HepG2 (cell line): ENCODE measurements at regions not wholly inside any gene's neighbourhood (a gene's known extent, or its start where the extent isn't known, plus 50 kb on each side); places are given as distances from the start of the nearest gene placed in this dataset.

Experiments
- ATAC-seq: fragments of 200-7000 bp; cut with Tn5 transposase; 3 replicates; pipeline ENCODE4 v1.9.1; 2020; ENCODE audit warnings: mild to moderate bottlenecking, moderate library complexity
- BruUV-seq: library from RNA; stranded (reverse); fragments of 400-500 nt; replicated peaks from 2 replicates; lab custom pipeline; 2021; lab: Mats Ljungman, UMichigan
- CTCF ChIA-PET: fragments of 300-600 bp; formaldehyde crosslinking; extraction: SDS; loops from one replicate; lab custom pipeline; 2021; ENCODE audit warnings: low total read pairs, inconsistent platforms, low intra/inter-chr PET ratio; lab: Yijun Ruan, JAX
- POLR2A ChIA-PET: fragments of 350-600 bp; sonication (Branson Sonifier 250); formaldehyde crosslinking; loops from one replicate; lab custom pipeline; 2020; ENCODE audit warnings: antibody characterized with exemption, inconsistent platforms; lab: Yijun Ruan, JAX
- DNase-seq: peaks from one replicate; pipeline ENCODE4 v3.0.0-alpha.2; 2015; ENCODE audit warnings: low spot score
- FAIRE-seq: peaks from 3 replicates; lab custom pipeline; 2011; peaks lifted over from hg19 to GRCh38; lab: Jason Lieb, UNC
- H2AFZ ChIP-seq: one replicate; pipeline ENCODE4 v1.6.1; 2011; ENCODE audit warnings: low read length, inconsistent platforms
- H3K27ac ChIP-seq: fragments of 300-600 bp; 3 replicates; pipeline ENCODE4 v1.8.0; 2011; ENCODE audit warnings: mixed run types, mild to moderate bottlenecking, mixed read lengths, low read length, inconsistent platforms; ENCODE audit not compliant: insufficient read depth; ENCODE audit errors: extremely low read length
- H3K27me3 ChIP-seq, 2 experiments: fragments of 200-600 bp in 1 of 2; 2 replicates in 1 of 2; 3 replicates in 1 of 2; pipeline versions ENCODE4 v1.6.0 to v1.8.0; 2011; ENCODE audit warnings: low read length in 2 of 2, mild to moderate bottlenecking in 2 of 2, moderate library complexity in 2 of 2, inconsistent platforms in 1 of 2; ENCODE audit not compliant: insufficient read depth in 2 of 2, control insufficient read depth in 1 of 2
- H3K36me3 ChIP-seq, 2 experiments: fragments of 200-600 bp in 1 of 2; replicated peaks in 1 of 2; 2 replicates in 1 of 2; 3 replicates in 1 of 2; pipeline versions ENCODE4 v1.5.1 to v1.8.0; 2011; ENCODE audit warnings: low read length in 2 of 2, inconsistent platforms in 1 of 2; ENCODE audit not compliant: insufficient read depth in 2 of 2, control insufficient read depth in 1 of 2
- H3K4me1 ChIP-seq: 2 replicates; pipeline ENCODE4 v1.5.1; 2012; ENCODE audit warnings: low read length, inconsistent platforms; ENCODE audit not compliant: insufficient read depth
- H3K4me2 ChIP-seq: 2 replicates; pipeline ENCODE4 v1.6.0; 2011; ENCODE audit warnings: low read depth, low read length, inconsistent platforms
- H3K4me3 ChIP-seq, 3 experiments: fragments of 200-600 bp in 1 of 3; sonication (generic), shearing (Covaris generic) in 1 of 3; replicated peaks in 1 of 3; 2 replicates each; pipeline ENCODE4 v1.5.1; 2011 to 2016; ENCODE audit warnings: low read length in 3 of 3, inconsistent platforms in 2 of 3, low read depth in 2 of 3, mild to moderate bottlenecking in 2 of 3, control low read depth in 1 of 3, mixed read lengths in 1 of 3; ENCODE audit not compliant: insufficient read depth in 1 of 3
- H3K79me2 ChIP-seq: one replicate; pipeline ENCODE4 v1.6.1; 2011; ENCODE audit warnings: low read length, inconsistent platforms; ENCODE audit not compliant: insufficient read depth
- H3K9ac ChIP-seq: 2 replicates; pipeline ENCODE4 v1.6.0; 2011; ENCODE audit warnings: mild to moderate bottlenecking, low read depth, low read length, inconsistent platforms; ENCODE audit not compliant: insufficient read depth
- H3K9me3 ChIP-seq: 2 replicates; pipeline ENCODE4 v1.5.1; 2012; ENCODE audit warnings: mild to moderate bottlenecking, low read length
- H4K20me1 ChIP-seq: 2 replicates; pipeline ENCODE4 v1.6.0; 2011; ENCODE audit warnings: inconsistent platforms, mild to moderate bottlenecking, low read length, moderate library complexity; ENCODE audit not compliant: insufficient read depth
- AKAP8 ChIP-seq: sonication (generic); formaldehyde crosslinking; IDR thresholded peaks from 2 replicates; pipeline ENCODE4 v1.5.1; 2020; ENCODE audit warnings: mild to moderate bottlenecking, missing genetic modification reagents
- CEBPG ChIP-seq: IDR thresholded peaks from 2 replicates; pipeline ENCODE4 v1.6.1; 2016
- CEBPZ ChIP-seq: IDR thresholded peaks from 2 replicates; pipeline ENCODE4 v1.6.1; 2012; ENCODE audit warnings: low read length, improper control_type of control experiment
- DNMT1 ChIP-seq: sonication (generic); formaldehyde crosslinking; IDR thresholded peaks from 2 replicates; pipeline ENCODE4 v1.5.1; 2020; ENCODE audit warnings: mild to moderate bottlenecking, missing genetic modification reagents
- GABPA ChIP-seq, 2 experiments: IDR thresholded peaks; 2 replicates each; pipeline ENCODE4 v1.6.1; 2011 to 2016; ENCODE audit warnings: low read depth in 2 of 2, low read length in 1 of 2, missing biosample characterization in 1 of 2, missing genetic modification characterization in 1 of 2
- MAFK ChIP-seq, 2 experiments: IDR thresholded peaks in 1 of 2; conservative IDR thresholded peaks in 1 of 2; 2 replicates each; pipeline ENCODE4 v1.6.1; 2011; ENCODE audit warnings: improper control_type of control experiment in 2 of 2, low read length in 2 of 2
- MED1 ChIP-seq: sonication (generic); formaldehyde crosslinking; IDR thresholded peaks from 2 replicates; pipeline ENCODE4 v1.4.0; 2020; ENCODE audit warnings: missing genetic modification reagents
- MLX ChIP-seq: IDR thresholded peaks from 2 replicates; pipeline ENCODE4 v1.6.1; 2016
- NFE2L1 ChIP-seq: sonication (generic); formaldehyde crosslinking; IDR thresholded peaks from 2 replicates; pipeline ENCODE4 v1.4.0; 2020; ENCODE audit warnings: missing genetic modification reagents, mild to moderate bottlenecking, borderline replicate concordance
- NFE2L2 ChIP-seq: fragments of 150-350 bp; IDR thresholded peaks from 2 replicates; pipeline ENCODE4 v1.6.1; 2014; ENCODE audit warnings: low read length
- NR2C2 ChIP-seq: sonication (generic); formaldehyde crosslinking; IDR thresholded peaks from 2 replicates; pipeline ENCODE4 v1.4.0; 2020; ENCODE audit warnings: missing genetic modification reagents, mild to moderate bottlenecking, moderate library complexity, borderline replicate concordance
- PRDM15 ChIP-seq: sonication (generic); formaldehyde crosslinking; IDR thresholded peaks from 2 replicates; pipeline ENCODE4 v1.4.0; 2020; ENCODE audit warnings: missing genetic modification reagents
- TCF12 ChIP-seq, 2 experiments: fragments of 450-650 bp in 1 of 2; sonication (generic) in 1 of 2; formaldehyde crosslinking in 1 of 2; IDR thresholded peaks; 2 replicates each; pipeline versions ENCODE4 v1.6.1 to v1.8.0; 2017 to 2022; ENCODE audit warnings: antibody characterized with exemption in 1 of 2, mild to moderate bottlenecking in 1 of 2, missing genetic modification reagents in 1 of 2, moderate library complexity in 1 of 2
- TRIM22 ChIP-seq: fragments of 450-650 bp; IDR thresholded peaks from 2 replicates; pipeline ENCODE4 v1.6.1; 2017
- ZFP36L1 ChIP-seq: sonication (generic); formaldehyde crosslinking; IDR thresholded peaks from 2 replicates; pipeline ENCODE4 v1.8.0; 2022; ENCODE audit warnings: mild to moderate bottlenecking, missing genetic modification reagents, moderate library complexity
- ZSCAN31 ChIP-seq: sonication (generic); formaldehyde crosslinking; IDR thresholded peaks from 2 replicates; pipeline ENCODE4 v1.5.0; 2020; ENCODE audit warnings: low read depth, mild to moderate bottlenecking, missing genetic modification reagents
- WGBS: methylation state at CpG from one replicate; pipeline ENCODE4 v1.1.6; 2017; ENCODE audit warnings: low lambda C conversion rate; 5-methylcytosine and 5-hydroxymethylcytosine counted together
- in situ Hi-C: cut with HindIII; loops from 2 replicates; pipeline ENCODE4 v1.10.0; 2017; ENCODE audit warnings: low pct_unique_long_range_greater_than_20kb; ENCODE audit not compliant: extremely low pct_ligation_motif_present
- intact Hi-C: fragments of 100-400 bp; cut with micrococcal nuclease; formaldehyde crosslinking; loops from one replicate; pipeline ENCODE4 v1.10.0; 2022; ENCODE audit not compliant: unreplicated experiment

GRCh38 chr9:25990376-25990775, 312.1 kb upstream of the TUSC1 start:
- Histone ChIP-seq H3K79me2 (no peaks in the 10 kb centered on the region), H3K9me3 (peaks cover 63% of the 10 kb centered on the region), H3K9ac (no peak overlapping the region), H2AFZ (no peak overlapping the region), H3K4me1 (no peaks in the 10 kb centered on the region), H3K27me3 (no peaks in the 10 kb centered on the region), H3K36me3 (no peaks in the 10 kb centered on the region), H4K20me1 (no peaks in the 10 kb centered on the region), H3K4me3 (no peak overlapping the region), H3K4me2 (no peak overlapping the region), H3K27ac (no peak overlapping the region)
- FAIRE-seq (no peak), ATAC-seq (no peak), DNase-seq (no peak)
- no TSS peak for BruUV-seq
- intact Hi-C loops (no loop called here), in situ Hi-C loops (no loop called here)
- CTCF ChIA-PET, result no interaction called here
- WGBS, result 0% methylated on average over 1 of the region's 1 CpG
- POLR2A ChIA-PET, result no interaction called here
- TF ChIP-seq TCF12 (IDR thresholded peaks at IDR 0.05) (no peak), TCF12 (CRISPR knock-in tag; IDR thresholded peaks at IDR 0.05) (no peak), DNMT1 (no peak), AKAP8 (no peak), ZFP36L1 (no peak), ZSCAN31 (CRISPR knock-in tag) (no peak), NR2C2 (CRISPR knock-in tag) (no peak), CEBPG (CRISPR knock-in tag) (no peak), MED1 (no peak), PRDM15 (CRISPR knock-in tag) (no peak), MLX (no peak), CEBPZ (no peak), GABPA (IDR thresholded peaks at IDR 0.05; ENCODE audit: low read depth, low read length) (no peak), GABPA (CRISPR knock-in tag; IDR thresholded peaks at IDR 0.05; ENCODE audit: low read depth) (no peak), NFE2L2 (no peak), MAFK (conservative IDR thresholded peaks at IDR 0.05 in 1 of 2, IDR thresholded peaks at IDR 0.05 in 1 of 2; ENCODE audit: low read length in 2 of 2) (no peak), NFE2L1 (no peak), TRIM22 (no peak)
